ENCODE measurements at regions not wholly inside any gene's neighbourhood (a gene's known extent, or its start where the extent isn't known, plus 50 kb on each side); places are given as distances from the start of the nearest gene placed in this dataset.
"Not testable (repeated sequence)": the region's sequence is repeated elsewhere in the genome, so short reads cannot be mapped to it uniquely, and the experiment has no call there.

DNA sequence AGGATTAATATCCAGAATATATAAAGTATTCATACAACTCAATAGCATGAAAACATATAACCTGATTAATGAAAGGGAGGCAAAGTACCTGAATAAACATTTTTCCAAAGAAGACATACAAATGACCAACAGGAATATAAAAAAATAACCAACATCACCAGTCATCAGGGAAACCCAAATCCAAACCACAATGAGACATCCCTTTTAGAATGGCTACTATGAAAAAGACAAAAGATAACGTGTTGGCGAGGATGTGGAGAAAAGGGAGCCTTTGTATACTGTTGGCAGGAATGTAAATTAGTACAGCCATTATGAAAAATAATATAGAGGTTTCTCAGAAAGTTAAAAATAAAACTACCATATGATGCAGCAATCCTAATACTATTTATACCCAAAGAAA, 2999.5 kb upstream of the TEKT4 start:
- H3K4me3 ChIP-seq (ENCODE audit: low read depth, low read length); DNase-seq (ENCODE audit: low read depth); in situ Hi-C loops (cut with HindIII; ENCODE audit: low sequenced_read_pairs): not testable (repeated sequence)

DNA sequence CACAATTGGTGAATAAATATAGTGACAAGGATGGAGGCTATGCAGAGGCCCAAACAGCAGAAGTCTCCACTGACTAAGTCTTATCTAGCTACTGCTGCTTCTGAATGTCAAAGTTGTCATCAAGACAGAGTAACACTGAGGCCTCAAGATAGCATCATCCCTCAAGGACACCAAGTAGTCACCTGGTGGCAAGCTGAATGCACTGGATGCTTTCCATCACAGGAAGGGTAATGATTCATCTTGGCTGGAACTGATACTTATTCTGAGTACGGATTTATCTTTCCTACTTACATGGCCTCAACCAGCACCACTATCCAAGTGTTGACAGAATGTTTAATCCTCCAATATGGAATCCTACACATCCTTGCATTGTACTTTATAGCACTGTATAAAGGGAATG, 2997.8 kb upstream of the TEKT4 start:
- H3K4me3 ChIP-seq (ENCODE audit: low read depth, low read length); in situ Hi-C loops (cut with HindIII; ENCODE audit: low sequenced_read_pairs); DNase-seq (ENCODE audit: low read depth): not testable (repeated sequence)

DNA sequence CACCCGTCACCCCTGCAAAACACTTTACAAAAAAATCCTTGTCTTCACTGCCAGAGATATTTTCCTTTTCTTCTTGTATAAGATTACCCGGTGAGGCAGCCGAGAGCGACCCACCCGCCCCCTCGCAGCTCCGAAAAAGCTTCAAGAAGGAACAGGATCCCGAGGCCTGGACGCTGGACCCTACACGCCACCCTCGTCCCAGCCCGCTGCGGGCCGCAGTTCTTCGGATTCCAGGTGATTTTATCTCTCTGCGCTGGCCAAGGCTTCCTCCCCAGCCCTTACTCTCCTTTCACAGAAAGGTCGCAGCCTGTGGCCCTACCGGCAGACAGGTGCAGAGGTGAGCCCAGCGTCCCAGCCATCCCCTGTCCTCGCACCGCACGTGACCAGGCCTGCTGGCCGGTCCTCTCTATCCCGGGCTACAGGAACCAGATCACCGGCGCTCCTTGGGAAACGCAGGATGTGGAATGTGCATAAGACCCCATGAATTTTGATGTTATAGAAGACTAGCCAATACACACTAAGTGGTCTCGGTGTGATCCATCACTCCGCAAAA, 2993.5 kb upstream of the TEKT4 start:
- in situ Hi-C loops (cut with HindIII; ENCODE audit: low sequenced_read_pairs); H3K4me3 ChIP-seq (ENCODE audit: low read depth, low read length); DNase-seq (ENCODE audit: low read depth): not testable (repeated sequence)

DNA sequence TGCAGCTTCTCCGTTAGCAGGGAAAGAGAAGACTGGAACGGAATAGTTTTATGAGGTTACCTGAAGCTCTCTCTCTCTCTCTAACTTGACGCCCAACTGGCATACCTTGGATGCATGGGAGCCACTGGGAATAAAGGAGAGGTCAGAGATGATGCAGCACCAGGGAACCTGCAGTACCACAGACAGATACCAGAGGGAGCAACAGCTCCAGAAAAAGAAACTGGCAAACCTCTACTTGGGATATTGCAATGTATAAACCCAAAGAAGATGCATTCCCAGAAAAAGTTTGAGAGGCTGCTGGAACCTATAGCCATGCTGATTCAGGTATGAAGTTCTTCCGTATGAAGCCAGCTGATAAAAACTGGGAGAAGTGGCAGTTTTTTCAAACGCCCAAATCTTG, 2976.1 kb upstream of the TEKT4 start:
- H3K4me3 ChIP-seq (ENCODE audit: low read depth, low read length); in situ Hi-C loops (cut with HindIII; ENCODE audit: low sequenced_read_pairs); DNase-seq (ENCODE audit: low read depth): not testable (repeated sequence)
- TF ChIP-seq, protein P1, sequence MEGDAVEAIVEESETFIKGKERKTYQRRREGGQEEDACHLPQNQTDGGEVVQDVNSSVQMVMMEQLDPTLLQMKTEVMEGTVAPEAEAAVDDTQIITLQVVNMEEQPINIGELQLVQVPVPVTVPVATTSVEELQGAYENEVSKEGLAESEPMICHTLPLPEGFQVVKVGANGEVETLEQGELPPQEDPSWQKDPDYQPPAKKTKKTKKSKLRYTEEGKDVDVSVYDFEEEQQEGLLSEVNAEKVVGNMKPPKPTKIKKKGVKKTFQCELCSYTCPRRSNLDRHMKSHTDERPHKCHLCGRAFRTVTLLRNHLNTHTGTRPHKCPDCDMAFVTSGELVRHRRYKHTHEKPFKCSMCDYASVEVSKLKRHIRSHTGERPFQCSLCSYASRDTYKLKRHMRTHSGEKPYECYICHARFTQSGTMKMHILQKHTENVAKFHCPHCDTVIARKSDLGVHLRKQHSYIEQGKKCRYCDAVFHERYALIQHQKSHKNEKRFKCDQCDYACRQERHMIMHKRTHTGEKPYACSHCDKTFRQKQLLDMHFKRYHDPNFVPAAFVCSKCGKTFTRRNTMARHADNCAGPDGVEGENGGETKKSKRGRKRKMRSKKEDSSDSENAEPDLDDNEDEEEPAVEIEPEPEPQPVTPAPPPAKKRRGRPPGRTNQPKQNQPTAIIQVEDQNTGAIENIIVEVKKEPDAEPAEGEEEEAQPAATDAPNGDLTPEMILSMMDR (IDR thresholded peaks at IDR 0.05; ENCODE audit: low read depth, low read length, missing control alignments) = peak; percentile 28

DNA sequence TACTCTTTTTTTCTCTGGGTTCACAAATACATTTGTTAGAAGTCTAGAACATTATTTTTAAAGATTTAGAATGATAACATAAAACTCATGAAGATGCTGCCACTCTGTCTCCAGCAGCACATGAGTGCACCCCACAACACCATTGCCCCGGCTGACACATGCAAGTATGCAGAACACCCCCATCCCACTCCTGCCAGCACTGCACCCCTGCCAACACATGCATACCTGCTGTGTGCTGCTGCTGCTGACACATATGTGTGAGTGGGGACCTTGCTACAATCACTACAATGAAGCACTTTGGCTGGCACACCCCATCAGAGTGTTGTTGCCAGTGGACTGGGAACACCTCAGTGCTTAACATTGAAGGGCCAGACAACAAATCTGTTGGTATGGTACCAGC, 2953.6 kb upstream of the TEKT4 start:
- in situ Hi-C loops (cut with HindIII; ENCODE audit: low sequenced_read_pairs); DNase-seq (ENCODE audit: low read depth); H3K4me3 ChIP-seq (ENCODE audit: low read depth, low read length): not testable (repeated sequence)

All from astrocyte of the cerebellum (primary cell).